ENCODE measurements at regions not wholly inside any gene's neighbourhood (a gene's known extent, or its start where the extent isn't known, plus 50 kb on each side); places are given as distances from the start of the nearest gene placed in this dataset.
"Not testable (repeated sequence)": the region's sequence is repeated elsewhere in the genome, so short reads cannot be mapped to it uniquely, and the experiment has no call there.

DNA sequence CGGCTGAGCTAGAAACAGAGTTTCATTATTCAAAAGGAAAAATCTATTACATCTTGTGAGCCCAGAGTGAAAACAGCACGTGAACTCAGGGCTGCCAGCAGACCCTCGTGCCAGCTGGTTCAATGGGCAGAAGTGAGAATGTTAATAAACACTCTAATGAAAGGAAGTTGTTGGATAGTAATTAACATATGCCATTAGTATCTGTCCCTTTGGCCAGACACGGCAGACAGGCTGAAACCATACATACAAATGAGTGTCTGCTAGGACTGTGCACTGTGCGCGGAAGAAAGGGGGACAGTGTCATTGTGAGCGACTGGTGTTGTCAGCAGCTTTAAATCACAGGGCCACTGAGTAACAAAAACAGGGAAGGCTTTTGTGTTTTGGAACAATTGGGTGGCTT, 121.9 kb upstream of the TSC22D1 start:
- DNase-seq: no peak

GRCh38 chr13:44697058-44697457, 120.9 kb upstream of the TSC22D1 start:
- DNase-seq: no peak

- no peak for DNase-seq
These were observed 119.4 kb upstream of the TSC22D1 start for GRCh38 chr13:44695520-44695919.

DNA sequence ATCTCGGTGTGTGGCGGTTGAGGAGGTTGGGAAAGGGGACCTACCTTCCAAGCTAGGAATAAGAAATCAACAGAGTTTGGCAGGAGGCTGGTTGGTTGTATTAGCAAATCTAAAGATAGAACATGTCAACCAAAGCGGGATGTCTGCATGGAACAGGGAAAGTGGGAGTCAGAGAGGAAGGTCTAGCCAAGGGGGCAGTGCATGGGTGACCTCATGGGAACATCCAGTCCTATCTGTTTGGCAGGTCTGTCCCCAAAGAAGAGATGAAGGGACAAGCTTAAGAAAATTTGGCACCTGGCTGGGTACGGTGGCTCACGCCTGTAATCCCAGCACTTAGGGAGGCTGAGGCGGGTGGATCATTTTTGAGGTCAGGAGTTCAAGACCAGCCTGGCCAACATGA, 118.7 kb upstream of the TSC22D1 start:
- no peak for DNase-seq

DNA sequence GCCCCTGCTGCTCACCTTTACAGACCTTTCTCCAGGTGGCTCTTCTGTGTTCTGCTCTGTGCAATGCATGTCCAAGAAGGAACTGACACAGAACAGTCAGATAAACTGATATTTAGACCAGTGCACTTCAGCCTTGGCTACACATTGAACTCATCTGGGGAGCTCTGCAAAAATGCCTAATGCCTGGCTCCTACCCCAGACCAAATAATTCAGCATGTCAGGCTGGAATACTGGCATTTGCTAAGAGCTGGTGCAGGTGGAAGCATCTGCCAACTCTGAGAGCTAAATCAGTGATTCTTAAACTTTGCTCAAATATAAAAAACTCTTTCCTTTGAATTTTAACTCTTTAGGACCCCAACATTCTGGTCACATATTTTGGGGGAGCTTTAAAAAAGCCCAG, 118.2 kb upstream of the TSC22D1 start:
- DNase-seq: no peak

- DNase-seq: no peak
These were observed 117.1 kb upstream of the TSC22D1 start for GRCh38 chr13:44693156-44693764.

DNA sequence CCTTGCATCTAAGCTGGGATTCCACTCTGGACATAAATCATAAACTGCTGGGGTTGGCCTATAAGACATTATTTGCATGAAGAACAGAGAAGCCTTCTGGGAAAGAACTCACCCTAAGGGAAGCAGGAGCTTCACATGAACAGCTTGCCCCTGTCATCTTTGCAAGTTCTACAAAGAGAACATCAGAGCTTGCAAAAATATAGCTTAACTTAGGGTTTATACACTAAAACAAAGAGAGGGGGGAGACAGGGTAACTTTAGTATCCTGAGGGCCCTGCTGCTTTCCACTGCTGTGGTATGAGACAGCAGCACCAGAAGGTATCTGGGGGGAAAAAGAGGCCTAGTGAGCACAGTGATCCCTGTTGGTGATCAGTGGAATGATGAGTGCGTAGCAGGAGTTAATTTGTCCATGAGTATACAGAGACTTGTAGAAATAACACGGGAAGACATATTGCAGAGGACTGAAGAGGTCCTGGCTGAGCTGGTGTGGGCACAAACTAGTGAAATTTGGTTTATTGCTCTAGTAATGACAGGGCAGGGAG, 116.1 kb upstream of the TSC22D1 start:
- no peak for DNase-seq

DNA sequence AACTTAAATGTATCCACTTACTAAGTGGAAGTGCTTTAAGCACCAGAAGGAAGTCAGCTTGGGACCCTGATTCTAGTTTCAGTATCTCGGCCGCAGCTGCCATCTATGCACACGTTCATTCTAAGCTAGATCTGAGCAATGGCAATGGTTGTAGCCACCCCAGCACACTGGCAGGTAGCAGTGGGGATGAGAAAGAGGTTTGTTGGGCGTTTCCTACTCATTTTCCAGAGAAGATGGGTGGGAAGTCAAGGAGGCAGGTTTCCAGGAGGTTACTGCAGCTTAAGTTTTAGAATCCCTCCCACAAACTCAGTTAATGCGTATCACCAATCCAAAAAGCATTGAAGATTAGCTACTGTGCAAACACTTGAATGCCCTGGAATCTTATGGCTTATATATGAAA, 114.2 kb upstream of the TSC22D1 start:
- no peak for DNase-seq

DNA sequence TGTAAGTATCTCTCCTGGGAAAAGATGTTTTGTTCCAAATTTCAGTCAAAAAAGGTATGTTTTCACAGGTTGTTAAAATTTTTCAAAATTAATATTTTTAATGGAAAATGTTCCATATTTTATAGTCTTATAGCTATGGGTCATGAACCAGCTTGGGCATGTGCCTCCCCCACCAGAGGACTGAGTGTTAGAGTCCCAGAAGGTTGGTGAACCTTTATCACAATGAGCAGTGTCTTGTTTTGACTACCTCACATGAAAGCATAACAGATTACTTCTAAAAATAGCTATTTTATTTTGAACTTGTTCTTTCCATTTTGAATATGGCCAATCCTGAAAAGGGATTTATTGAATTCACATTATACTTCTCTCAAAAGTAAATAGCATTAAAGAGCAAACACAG, 112.5 kb upstream of the TSC22D1 start:
- DNase-seq: no peak

- peak; percentile 12 for DNase-seq
These were observed 110.4 kb upstream of the TSC22D1 start for GRCh38 chr13:44686531-44686934.

- DNase-seq: no peak
These were observed 109.5 kb upstream of the TSC22D1 start for GRCh38 chr13:44685641-44686040.

DNA sequence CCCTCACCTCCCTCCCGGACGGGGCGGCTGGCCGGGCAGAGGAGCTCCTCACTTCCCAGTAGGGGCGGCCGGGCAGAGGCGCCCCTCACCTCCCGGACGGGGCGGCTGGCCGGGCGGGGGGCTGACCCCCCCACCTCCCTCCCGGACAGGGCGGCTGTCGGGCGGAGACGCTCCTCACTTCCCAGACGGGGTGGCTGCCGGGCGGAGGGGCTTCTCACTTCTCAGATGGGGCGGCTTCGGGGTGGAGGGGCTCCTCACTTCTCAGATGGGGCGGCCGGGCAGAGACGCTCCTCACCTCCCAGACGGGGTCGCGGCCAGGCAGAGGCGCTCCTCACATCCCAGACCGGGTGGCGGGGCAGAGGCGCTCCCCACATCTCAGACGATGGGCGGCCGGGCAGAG, 106.3 kb upstream of the TSC22D1 start:
- not testable (repeated sequence) for DNase-seq

DNA sequence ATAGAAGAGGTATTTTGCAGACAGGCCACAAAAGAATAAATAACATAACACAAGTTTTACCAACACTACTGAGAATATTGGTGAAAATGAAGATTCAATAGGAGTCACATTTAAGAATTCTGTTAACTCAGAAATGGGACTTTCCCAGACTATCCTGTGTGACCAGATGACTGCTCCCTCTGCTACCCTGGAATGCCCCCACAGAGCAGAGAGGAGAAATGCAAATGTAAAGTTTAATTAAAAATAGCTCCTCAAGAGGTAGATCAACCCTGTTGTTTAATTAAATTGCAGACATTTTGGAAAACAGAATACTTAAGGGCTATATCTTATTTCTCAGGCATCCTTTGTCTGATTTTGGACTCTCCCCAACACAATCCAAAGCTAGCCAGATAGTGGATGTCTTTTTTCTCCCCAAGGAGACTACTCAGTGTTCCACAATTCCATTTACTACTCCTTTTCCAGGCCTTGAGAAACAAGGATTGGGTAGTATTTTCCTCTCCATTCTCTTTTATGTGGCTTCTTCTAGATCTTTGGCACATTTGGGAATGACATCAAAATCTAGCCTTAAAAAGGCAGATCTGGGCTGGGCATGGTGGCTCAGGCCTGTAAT, 104.7 kb upstream of the TSC22D1 start:
- DNase-seq: no peak

GRCh38 chr13:44679597-44679996, 103.5 kb upstream of the TSC22D1 start:
- DNase-seq: no peak

DNA sequence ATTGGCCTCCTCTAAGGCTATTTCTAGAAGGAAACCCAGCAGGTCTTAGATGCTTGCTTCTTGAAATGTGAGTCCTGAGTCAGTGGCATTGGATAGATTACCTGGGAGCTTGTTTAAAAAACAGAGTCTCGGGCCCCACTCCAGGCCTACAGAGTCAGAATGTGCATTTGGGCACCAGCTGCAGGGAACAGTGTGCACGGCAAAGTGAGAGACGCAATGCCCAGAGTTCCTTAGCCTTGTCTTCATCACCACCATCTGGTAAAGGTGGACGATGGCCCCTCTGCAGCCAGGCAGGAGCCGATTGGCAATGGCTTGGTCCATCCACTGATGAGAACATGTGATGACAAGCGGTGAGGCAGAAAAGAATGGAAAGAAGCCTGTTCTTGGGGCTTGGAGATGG, 102.1 kb upstream of the TSC22D1 start:
- no peak for DNase-seq

DNA sequence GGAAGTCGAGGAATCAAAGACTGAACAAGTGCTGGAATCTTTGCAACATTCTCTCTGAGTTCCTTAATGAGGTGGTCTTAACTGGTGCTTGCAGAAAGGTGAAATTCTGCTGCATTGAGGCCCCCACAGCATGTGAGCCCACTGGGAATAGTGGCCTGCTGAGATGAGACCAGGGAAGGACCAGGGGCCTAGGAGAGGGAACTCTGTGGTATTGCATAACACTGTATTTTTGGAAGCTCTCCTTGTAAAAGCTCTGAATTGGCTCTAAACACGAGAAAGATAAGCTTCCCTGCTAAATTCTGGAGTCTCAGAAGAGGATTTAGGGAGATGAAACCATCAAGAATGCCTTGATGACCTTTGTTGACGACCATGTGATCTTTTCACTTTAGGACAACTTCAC, 100.4 kb upstream of the TSC22D1 start:
- no peak for DNase-seq

GRCh38 chr13:44669534-44669933, 93.4 kb upstream of the TSC22D1 start:
- no peak for DNase-seq

DNA sequence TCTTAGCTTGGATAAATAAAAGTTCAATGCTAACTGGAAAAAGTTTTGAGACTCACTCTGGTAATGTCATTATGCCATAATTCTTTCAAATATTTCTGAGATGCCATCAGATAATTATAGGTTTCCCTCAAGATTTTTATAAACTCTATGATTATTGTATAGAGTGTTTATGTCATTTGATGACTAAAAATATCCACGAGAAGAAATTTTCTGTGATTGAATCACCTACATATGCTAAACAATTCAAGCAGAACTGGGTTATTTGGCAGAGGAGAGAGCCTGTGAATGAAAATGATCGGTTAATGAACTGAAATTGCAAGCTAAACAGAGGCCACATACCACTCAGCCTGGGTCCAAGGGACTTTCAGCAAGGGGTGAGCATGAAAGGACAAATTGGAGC, 92.6 kb upstream of the TSC22D1 start:
- DNase-seq: no peak

DNA sequence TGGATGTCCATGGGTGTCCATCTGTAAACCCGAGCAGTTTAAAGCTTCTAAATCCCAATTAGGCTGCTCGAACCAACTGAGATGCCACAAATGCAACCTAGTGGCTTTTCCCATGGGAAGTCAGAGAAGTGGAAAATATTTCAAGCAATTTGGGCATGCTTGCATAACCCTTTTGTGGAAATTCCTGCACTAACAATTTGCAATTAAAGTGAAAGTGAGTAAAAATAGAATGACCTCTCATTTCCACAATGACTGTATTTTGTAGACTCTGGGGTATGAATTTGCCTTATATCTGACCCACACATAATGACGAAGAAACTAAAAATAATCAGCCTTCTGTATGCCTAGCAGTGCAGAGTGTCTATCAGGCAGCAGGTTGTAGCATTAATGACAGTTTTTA, 91.8 kb upstream of the TSC22D1 start:
- DNase-seq: no peak

DNA sequence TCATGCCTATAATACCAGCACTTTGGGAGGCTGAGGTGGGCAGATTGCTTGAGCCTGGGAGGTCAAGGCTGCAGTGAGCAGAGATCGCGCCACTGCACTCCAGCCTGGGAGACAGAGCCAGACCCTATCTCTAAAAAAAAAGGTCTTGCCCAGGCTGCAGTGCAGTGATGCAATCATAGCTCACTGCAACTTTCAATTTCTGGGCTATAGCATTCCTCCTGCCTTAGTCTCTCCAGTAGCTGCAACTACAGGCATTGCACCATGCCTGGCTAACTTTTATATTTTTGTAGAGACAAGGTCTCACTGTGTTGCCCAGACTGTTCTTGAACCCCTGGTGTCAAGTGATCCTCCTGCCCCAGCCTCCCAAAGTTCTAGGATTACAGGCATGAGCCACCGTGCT, 90.4 kb upstream of the TSC22D1 start:
- not testable (repeated sequence) for DNase-seq

- DNase-seq: no peak
These were observed 88.2 kb upstream of the TSC22D1 start for GRCh38 chr13:44664308-44664707.

DNA sequence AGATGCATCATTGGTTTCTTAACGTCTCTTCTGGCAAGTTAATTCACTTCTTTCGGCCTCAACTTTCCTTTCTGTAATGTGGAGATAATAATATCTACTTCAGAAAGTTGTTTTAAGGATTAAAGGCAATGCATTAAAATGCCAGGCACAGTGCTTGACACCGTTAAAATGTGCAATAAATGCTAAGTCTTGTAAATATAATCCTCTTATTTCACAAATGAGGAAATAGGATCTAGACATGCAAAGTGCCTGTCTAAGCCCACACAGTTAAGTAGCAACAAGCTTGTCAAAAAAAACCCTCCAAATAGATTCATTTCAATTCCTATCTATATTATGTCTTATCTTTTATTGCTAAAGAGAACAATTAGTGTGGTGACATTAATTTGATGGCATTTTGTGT, 86.4 kb upstream of the TSC22D1 start:
- no peak for DNase-seq

DNA sequence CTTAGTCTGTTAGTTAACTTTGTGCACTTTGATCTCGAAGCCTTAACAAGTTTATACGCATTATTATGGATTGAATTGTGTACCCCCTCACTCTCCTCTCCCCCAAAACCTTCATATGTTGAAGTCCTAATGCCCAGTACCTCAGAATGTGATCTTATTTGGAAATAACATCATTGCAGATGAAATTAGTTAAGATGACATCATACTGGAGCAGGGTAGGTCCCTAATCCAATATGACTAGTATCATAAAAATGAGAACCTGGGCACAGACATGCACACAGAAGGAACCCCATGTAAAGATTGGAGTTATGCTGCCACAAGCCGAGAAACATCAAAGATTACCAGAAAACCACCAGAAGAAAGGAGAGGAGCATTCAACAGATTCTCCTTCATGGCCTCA, 85.8 kb upstream of the TSC22D1 start:
- no peak for DNase-seq

DNA sequence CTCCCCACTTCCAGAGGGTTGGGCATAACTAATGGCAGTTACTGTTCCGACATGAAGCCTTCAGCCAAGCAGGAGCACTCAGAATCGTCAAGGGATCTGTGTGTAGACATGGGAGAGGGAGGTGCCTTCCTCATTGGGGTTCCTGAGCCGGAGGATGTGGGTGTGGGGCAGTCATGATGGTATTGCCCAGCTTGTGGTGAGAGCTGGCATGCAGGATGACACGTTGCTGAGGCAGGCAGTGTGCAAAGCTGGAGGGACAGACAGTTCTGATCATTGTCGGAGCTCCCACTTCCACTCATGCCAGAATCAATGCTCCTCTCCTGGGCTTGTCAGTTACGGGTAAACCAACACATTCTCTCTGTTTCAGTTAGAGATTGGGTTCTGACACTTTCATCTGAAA, 83.9 kb upstream of the TSC22D1 start:
- no peak for DNase-seq
